ENCODE measurements at regions not wholly inside any gene's neighbourhood (a gene's known extent, or its start where the extent isn't known, plus 50 kb on each side); places are given as distances from the start of the nearest gene placed in this dataset.

- DNase-seq = no peak
Observed at GRCh38 chr9:14389146-14389545, 75.2 kb upstream of the NFIB start.

GRCh38 chr9:14383773-14384172 lies 69.8 kb upstream of the NFIB start:
- DNase-seq = no peak

GRCh38 chr9:14383294-14383693 lies 69.4 kb upstream of the NFIB start:
- DNase-seq = no peak

GRCh38 chr9:14380061-14380836 lies 66.3 kb upstream of the NFIB start:
- no peak for DNase-seq

GRCh38 chr9:14379280-14379679 lies 65.3 kb upstream of the NFIB start:
- no peak for DNase-seq

- DNase-seq = no peak
Observed at GRCh38 chr9:14373706-14374105, 59.8 kb upstream of the NFIB start.

- DNase-seq = no peak
Observed at GRCh38 chr9:14373336-14373666, 59.4 kb upstream of the NFIB start.

- peak; percentile 63 for DNase-seq
Observed at GRCh38 chr9:14372437-14373335, 58.7 kb upstream of the NFIB start.

GRCh38 chr9:14369011-14369410 lies 55.1 kb upstream of the NFIB start:
- no peak for DNase-seq

- no peak for DNase-seq
Observed at GRCh38 chr9:14366076-14366475, 52.1 kb upstream of the NFIB start.

- no peak for DNase-seq
Observed at GRCh38 chr9:14365670-14366069, 51.7 kb upstream of the NFIB start.
